ENCODE measurements at regions not wholly inside any gene's neighbourhood (a gene's known extent, or its start where the extent isn't known, plus 50 kb on each side); places are given as distances from the start of the nearest gene placed in this dataset.

DNA sequence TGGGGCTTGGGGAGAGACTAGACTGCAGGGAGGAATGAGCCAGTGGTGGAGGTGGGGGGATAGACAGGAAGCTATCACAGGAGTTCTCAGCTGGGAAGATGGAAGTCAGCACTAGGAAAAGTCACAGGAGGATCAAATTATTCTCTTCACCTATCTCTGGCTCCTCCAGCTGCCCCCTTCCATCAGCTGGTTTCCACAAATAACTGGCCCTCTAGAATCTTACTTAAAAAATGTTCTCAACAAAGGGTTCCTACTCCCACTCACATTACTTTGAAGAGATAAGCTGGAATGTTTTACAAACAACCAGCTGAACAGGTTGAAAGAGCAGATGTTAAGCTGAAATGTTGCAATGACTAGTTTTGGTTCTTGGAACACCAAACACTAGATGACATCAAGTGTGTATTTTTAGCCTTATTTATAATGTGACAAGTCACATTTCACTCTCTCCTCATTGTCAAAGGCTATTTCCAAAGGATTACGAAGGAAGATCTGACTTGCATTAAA is 102.7 kb upstream of the AADACL2 start:
- Histone ChIP-seq H3K36me3 (ENCODE audit: insufficient read depth, low read length) (no peaks in the 10 kb centered on the region), H3K4me3 (ENCODE audit: low read depth, low read length) (no peak overlapping the region), H3K4me1 (ENCODE audit: control insufficient read depth, insufficient read depth, low read length, unreplicated experiment) (no peaks in the 10 kb centered on the region), H2AFZ (ENCODE audit: low read length, unreplicated experiment) (no peak overlapping the region), H3K27me3 (ENCODE audit: insufficient read depth, low read length) (no peaks in the 10 kb centered on the region), H3K79me2 (ENCODE audit: control insufficient read depth, insufficient read depth, low read length, unreplicated experiment) (no peaks in the 10 kb centered on the region), H3K27ac (ENCODE audit: low read depth, low read length) (no peak overlapping the region)

DNA sequence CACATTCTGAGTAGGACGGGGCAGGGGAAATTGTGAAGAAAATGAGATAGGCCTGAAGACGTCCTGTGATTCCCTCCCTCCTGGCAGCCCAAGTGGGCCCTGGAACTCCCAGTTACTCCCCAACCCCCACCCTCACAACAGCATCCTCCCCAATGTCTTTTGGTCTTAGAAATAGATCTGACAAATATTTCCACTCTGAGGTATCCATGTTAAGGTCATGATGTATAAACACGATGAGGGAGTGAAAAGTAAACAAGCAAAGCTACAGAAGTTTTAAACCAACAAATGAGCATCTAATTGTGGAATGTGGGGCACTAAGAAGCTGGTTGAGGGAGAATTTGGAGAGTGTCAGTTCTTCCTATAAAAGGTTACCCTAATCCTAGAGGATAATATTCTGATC is 103.7 kb upstream of the AADACL2 start:
- no peaks in the 10 kb centered on the region for H3K36me3 ChIP-seq (ENCODE audit: insufficient read depth, low read length)
- H2AFZ ChIP-seq (ENCODE audit: low read length, unreplicated experiment), result no peak overlapping the region
- no peaks in the 10 kb centered on the region for H3K79me2 ChIP-seq (ENCODE audit: control insufficient read depth, insufficient read depth, low read length, unreplicated experiment)
- no peaks in the 10 kb centered on the region for H3K27me3 ChIP-seq (ENCODE audit: insufficient read depth, low read length)
- no peaks in the 10 kb centered on the region for H3K4me1 ChIP-seq (ENCODE audit: control insufficient read depth, insufficient read depth, low read length, unreplicated experiment)
- no peak overlapping the region for H3K27ac ChIP-seq (ENCODE audit: low read depth, low read length)
- no peak overlapping the region for H3K4me3 ChIP-seq (ENCODE audit: low read depth, low read length)

DNA sequence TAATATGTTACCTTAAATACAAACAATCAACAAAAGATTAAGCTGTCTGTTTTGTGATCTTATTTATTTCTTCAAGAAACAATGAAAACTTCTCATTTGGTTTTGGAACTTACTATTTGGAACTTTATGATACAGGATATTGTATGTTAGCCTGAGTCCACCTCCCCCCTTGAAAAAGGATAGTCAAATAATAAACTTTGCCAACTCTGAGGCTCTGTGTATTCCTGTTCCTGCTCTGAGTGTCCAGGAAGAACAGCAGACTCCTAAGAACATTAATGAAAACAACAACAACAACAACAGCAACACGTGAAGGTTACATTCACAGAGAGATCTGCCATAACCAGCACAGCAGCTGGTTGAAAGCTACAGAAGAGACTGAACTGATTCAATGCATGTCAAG is 108.1 kb upstream of the AADACL2 start:
- Histone ChIP-seq H3K36me3 (ENCODE audit: insufficient read depth, low read length) (no peaks in the 10 kb centered on the region), H3K79me2 (ENCODE audit: control insufficient read depth, insufficient read depth, low read length, unreplicated experiment) (no peaks in the 10 kb centered on the region), H3K27me3 (ENCODE audit: insufficient read depth, low read length) (no peaks in the 10 kb centered on the region), H3K4me1 (ENCODE audit: control insufficient read depth, insufficient read depth, low read length, unreplicated experiment) (no peaks in the 10 kb centered on the region), H3K4me3 (ENCODE audit: low read depth, low read length) (no peak overlapping the region), H2AFZ (ENCODE audit: low read length, unreplicated experiment) (no peak overlapping the region), H3K27ac (ENCODE audit: low read depth, low read length) (no peak overlapping the region)

- Histone ChIP-seq H2AFZ (ENCODE audit: low read length, unreplicated experiment) (no peak overlapping the region), H3K27me3 (ENCODE audit: insufficient read depth, low read length) (no peaks in the 10 kb centered on the region), H3K4me1 (ENCODE audit: control insufficient read depth, insufficient read depth, low read length, unreplicated experiment) (no peaks in the 10 kb centered on the region), H3K4me3 (ENCODE audit: low read depth, low read length) (no peak overlapping the region), H3K27ac (ENCODE audit: low read depth, low read length) (no peak overlapping the region), H3K79me2 (ENCODE audit: control insufficient read depth, insufficient read depth, low read length, unreplicated experiment) (no peaks in the 10 kb centered on the region), H3K36me3 (ENCODE audit: insufficient read depth, low read length) (no peaks in the 10 kb centered on the region)
These were observed 108.6 kb upstream of the AADACL2 start for GRCh38 chr3:151625086-151625485.

GRCh38 chr3:151620071-151620470 is 113.7 kb upstream of the AADACL2 start:
- no peak overlapping the region for H3K4me3 ChIP-seq (ENCODE audit: low read depth, low read length)
- H3K27ac ChIP-seq (ENCODE audit: low read depth, low read length), result no peak overlapping the region
- no peaks in the 10 kb centered on the region for H3K36me3 ChIP-seq (ENCODE audit: insufficient read depth, low read length)
- no peaks in the 10 kb centered on the region for H3K79me2 ChIP-seq (ENCODE audit: control insufficient read depth, insufficient read depth, low read length, unreplicated experiment)
- H2AFZ ChIP-seq (ENCODE audit: low read length, unreplicated experiment), result no peak overlapping the region
- no peaks in the 10 kb centered on the region for H3K27me3 ChIP-seq (ENCODE audit: insufficient read depth, low read length)
- H3K4me1 ChIP-seq (ENCODE audit: control insufficient read depth, insufficient read depth, low read length, unreplicated experiment), result no peaks in the 10 kb centered on the region

DNA sequence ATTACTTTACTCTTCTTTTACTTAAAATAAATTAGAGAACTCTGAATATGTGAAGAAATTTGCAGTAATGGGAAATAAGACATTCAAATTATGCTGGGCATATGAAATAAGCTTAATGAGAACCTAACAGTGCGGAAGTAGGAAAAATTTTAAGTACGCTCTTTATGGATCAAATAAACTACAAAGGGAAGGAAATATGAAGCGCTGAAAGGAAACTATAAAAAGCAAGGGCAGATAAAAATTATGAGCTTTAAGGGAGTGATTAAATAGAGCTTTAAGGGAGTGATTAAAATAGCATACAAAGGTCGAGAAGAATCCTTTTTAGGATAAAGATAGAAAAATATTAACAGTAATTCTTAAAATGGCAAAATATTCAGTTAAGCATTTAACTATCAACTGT is 118.3 kb upstream of the AADACL2 start:
- H2AFZ ChIP-seq (ENCODE audit: low read length, unreplicated experiment), result no peak overlapping the region
- no peaks in the 10 kb centered on the region for H3K79me2 ChIP-seq (ENCODE audit: control insufficient read depth, insufficient read depth, low read length, unreplicated experiment)
- H3K4me3 ChIP-seq (ENCODE audit: low read depth, low read length), result no peak overlapping the region
- no peak overlapping the region for H3K27ac ChIP-seq (ENCODE audit: low read depth, low read length)
- no peaks in the 10 kb centered on the region for H3K36me3 ChIP-seq (ENCODE audit: insufficient read depth, low read length)
- no peaks in the 10 kb centered on the region for H3K4me1 ChIP-seq (ENCODE audit: control insufficient read depth, insufficient read depth, low read length, unreplicated experiment)
- no peaks in the 10 kb centered on the region for H3K27me3 ChIP-seq (ENCODE audit: insufficient read depth, low read length)

GRCh38 chr3:151612115-151612514 is 121.6 kb upstream of the AADACL2 start:
- no peak overlapping the region for H3K27ac ChIP-seq (ENCODE audit: low read depth, low read length)
- H2AFZ ChIP-seq (ENCODE audit: low read length, unreplicated experiment), result no peak overlapping the region
- H3K4me3 ChIP-seq (ENCODE audit: low read depth, low read length), result no peak overlapping the region
- H3K36me3 ChIP-seq (ENCODE audit: insufficient read depth, low read length), result no peaks in the 10 kb centered on the region
- H3K27me3 ChIP-seq (ENCODE audit: insufficient read depth, low read length), result no peaks in the 10 kb centered on the region
- H3K79me2 ChIP-seq (ENCODE audit: control insufficient read depth, insufficient read depth, low read length, unreplicated experiment), result no peaks in the 10 kb centered on the region
- no peaks in the 10 kb centered on the region for H3K4me1 ChIP-seq (ENCODE audit: control insufficient read depth, insufficient read depth, low read length, unreplicated experiment)

DNA sequence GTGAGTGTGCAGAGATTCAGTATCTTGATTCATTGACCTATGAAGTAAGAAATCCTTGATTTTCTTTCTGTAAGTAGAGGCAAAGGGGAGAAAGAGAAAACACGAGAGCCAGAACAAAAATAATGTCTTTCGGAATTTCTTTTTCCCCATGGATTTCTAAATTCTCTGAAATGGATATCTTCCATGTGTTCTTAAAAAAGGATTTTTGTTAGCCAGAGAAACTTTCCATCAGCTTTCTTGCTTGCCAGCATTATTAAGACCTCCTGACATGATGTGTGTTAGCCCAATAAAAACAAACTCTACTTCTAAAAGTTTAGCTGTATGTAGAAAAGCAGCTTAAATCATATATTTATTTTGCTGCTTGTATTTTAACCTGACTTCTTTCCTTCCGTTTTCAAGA is 122.3 kb upstream of the AADACL2 start:
- Histone ChIP-seq H3K36me3 (ENCODE audit: insufficient read depth, low read length) (no peaks in the 10 kb centered on the region), H3K27ac (ENCODE audit: low read depth, low read length) (no peak overlapping the region), H3K79me2 (ENCODE audit: control insufficient read depth, insufficient read depth, low read length, unreplicated experiment) (no peaks in the 10 kb centered on the region), H3K4me1 (ENCODE audit: control insufficient read depth, insufficient read depth, low read length, unreplicated experiment) (no peaks in the 10 kb centered on the region), H3K27me3 (ENCODE audit: insufficient read depth, low read length) (no peaks in the 10 kb centered on the region), H3K4me3 (ENCODE audit: low read depth, low read length) (no peak overlapping the region), H2AFZ (ENCODE audit: low read length, unreplicated experiment) (no peak overlapping the region)

DNA sequence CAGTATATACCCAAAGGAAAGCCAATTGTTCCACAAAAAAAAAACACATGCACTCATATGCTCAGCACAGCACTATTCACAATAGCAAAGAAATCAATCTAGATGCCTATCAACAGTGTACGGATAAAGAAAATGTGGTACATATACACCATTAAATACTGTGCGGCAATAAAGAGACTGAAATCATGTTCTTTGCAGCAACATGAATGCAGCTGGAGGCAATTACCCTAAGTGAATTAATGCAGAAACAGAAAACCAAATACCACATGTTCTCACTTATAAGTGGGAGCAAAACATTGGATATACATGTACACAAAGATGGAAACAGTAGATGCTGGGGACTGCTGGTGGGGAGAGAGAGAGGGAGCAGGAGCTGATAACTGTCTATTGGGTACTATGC is 124.2 kb upstream of the AADACL2 start:
- Histone ChIP-seq H3K27ac (ENCODE audit: low read depth, low read length) (no peak overlapping the region), H2AFZ (ENCODE audit: low read length, unreplicated experiment) (no peak overlapping the region), H3K36me3 (ENCODE audit: insufficient read depth, low read length) (no peaks in the 10 kb centered on the region), H3K27me3 (ENCODE audit: insufficient read depth, low read length) (no peaks in the 10 kb centered on the region), H3K4me1 (ENCODE audit: control insufficient read depth, insufficient read depth, low read length, unreplicated experiment) (no peaks in the 10 kb centered on the region), H3K79me2 (ENCODE audit: control insufficient read depth, insufficient read depth, low read length, unreplicated experiment) (no peaks in the 10 kb centered on the region), H3K4me3 (ENCODE audit: low read depth, low read length) (no peak overlapping the region)

- Histone ChIP-seq H3K79me2 (ENCODE audit: control insufficient read depth, insufficient read depth, low read length, unreplicated experiment) (no peaks in the 10 kb centered on the region), H3K27me3 (ENCODE audit: insufficient read depth, low read length) (no peaks in the 10 kb centered on the region), H3K4me1 (ENCODE audit: control insufficient read depth, insufficient read depth, low read length, unreplicated experiment) (no peaks in the 10 kb centered on the region), H3K36me3 (ENCODE audit: insufficient read depth, low read length) (no peaks in the 10 kb centered on the region), H3K4me3 (ENCODE audit: low read depth, low read length) (no peak overlapping the region), H3K27ac (ENCODE audit: low read depth, low read length) (no peak overlapping the region), H2AFZ (ENCODE audit: low read length, unreplicated experiment) (no peak overlapping the region)
These were observed 128.8 kb upstream of the AADACL2 start for GRCh38 chr3:151604891-151605290.

DNA sequence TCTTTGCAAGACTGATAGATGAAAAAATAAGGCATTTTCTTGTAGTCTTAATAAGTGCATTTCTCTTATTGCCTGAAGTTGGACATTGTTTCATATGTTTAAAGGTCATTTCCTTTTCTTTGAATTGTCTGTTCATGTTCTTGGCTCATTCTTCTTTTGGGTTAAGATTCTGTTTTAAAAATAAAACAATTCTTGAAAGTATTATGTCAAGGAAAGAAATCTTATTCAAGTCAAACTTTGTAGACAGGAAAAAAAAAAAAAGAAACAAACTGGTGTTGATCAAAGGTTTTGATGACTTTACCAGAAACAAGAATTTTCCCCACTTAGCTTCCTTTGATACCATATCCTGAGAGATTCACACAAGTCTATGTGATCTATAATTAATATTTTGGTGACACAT is 132.9 kb upstream of the AADACL2 start:
- H3K27ac ChIP-seq (ENCODE audit: low read depth, low read length), result no peak overlapping the region
- H3K36me3 ChIP-seq (ENCODE audit: insufficient read depth, low read length), result no peaks in the 10 kb centered on the region
- H3K4me1 ChIP-seq (ENCODE audit: control insufficient read depth, insufficient read depth, low read length, unreplicated experiment), result no peaks in the 10 kb centered on the region
- no peak overlapping the region for H2AFZ ChIP-seq (ENCODE audit: low read length, unreplicated experiment)
- no peak overlapping the region for H3K4me3 ChIP-seq (ENCODE audit: low read depth, low read length)
- no peaks in the 10 kb centered on the region for H3K79me2 ChIP-seq (ENCODE audit: control insufficient read depth, insufficient read depth, low read length, unreplicated experiment)
- H3K27me3 ChIP-seq (ENCODE audit: insufficient read depth, low read length), result no peaks in the 10 kb centered on the region
